Lower leg skin (tissue), 4 donors: ENCODE measurements at regions not wholly inside any gene's neighbourhood (a gene's known extent, or its start where the extent isn't known, plus 50 kb on each side); places are given as distances from the start of the nearest gene placed in this dataset.

Experiments used
- DNase-seq, 2 donors: peaks; one replicate each; pipeline ENCODE4 v3.0.0-alpha.2; 2019; ENCODE audit warnings: low spot score in 2 of 2
- H3K4me3 ChIP-seq: fragments of 200-600 bp; sonication (generic); 2 replicates; pipeline ENCODE4 v1.5.1; 2017; ENCODE audit warnings: mild to moderate bottlenecking, low read depth; ENCODE audit not compliant: poor library complexity, severe bottlenecking
- CTCF ChIP-seq, 3 donors: fragments of 450-650 bp; IDR thresholded peaks; one replicate each; pipeline ENCODE4 v1.5.1; 2016; ENCODE audit warnings: antibody characterized with exemption in 3 of 3, mild to moderate bottlenecking in 3 of 3, moderate library complexity in 2 of 3
- POLR2A ChIP-seq, 2 donors: fragments of 450-650 bp; IDR thresholded peaks; one replicate each; pipeline ENCODE4 v1.6.1; 2016 to 2017; ENCODE audit warnings: antibody characterized with exemption in 2 of 2, mild to moderate bottlenecking in 1 of 2, moderate library complexity in 1 of 2
- WGBS, 2 donors: methylation state at CpG; one replicate each; pipeline ENCODE4 v1.1.5; 2018; 5-methylcytosine and 5-hydroxymethylcytosine counted together
- intact Hi-C: fragments of 100-400 bp; cut with DNase I; formaldehyde crosslinking; loops from one replicate; pipeline ENCODE4 v1.15.0; 2023; ENCODE audit warnings: low total_unique reads

- no peak overlapping the region for H3K4me3 ChIP-seq
- TF ChIP-seq CTCF (IDR thresholded peaks at IDR 0.05), result no peak
- no peak for TF ChIP-seq POLR2A (IDR thresholded peaks at IDR 0.05)
- 84 to 88% methylated on average over 5 of the region's 5 CpGs for WGBS, 2 donors
- intact Hi-C loops, result no loop called here
- DNase-seq, result no peak
These were observed 94.2 kb upstream of the NDUFV2 start for GRCh38 chr18:9008200-9008708.

GRCh38 chr18:9008709-9009635, 93.5 kb upstream of the NDUFV2 start:
- WGBS, 2 donors, result 87% methylated on average over 19 of the region's 19 CpGs
- H3K4me3 ChIP-seq, result no peak overlapping the region
- intact Hi-C loops, result no loop called here
- TF ChIP-seq CTCF (IDR thresholded peaks at IDR 0.05) (no peak), POLR2A (IDR thresholded peaks at IDR 0.05) (no peak)
- DNase-seq, result peak in 1 of 2 donors; percentile 50

- TF ChIP-seq POLR2A (IDR thresholded peaks at IDR 0.05) (no peak), CTCF (IDR thresholded peaks at IDR 0.05) (no peak)
- WGBS, 2 donors, result 89 to 94% methylated on average over 7 of the region's 7 CpGs
- intact Hi-C loops, result no loop called here
- DNase-seq, result no peak
- H3K4me3 ChIP-seq, result no peak overlapping the region
These were observed 92.6 kb upstream of the NDUFV2 start for GRCh38 chr18:9009703-9010488.

- H3K4me3 ChIP-seq, result no peak overlapping the region
- TF ChIP-seq POLR2A (IDR thresholded peaks at IDR 0.05), result no peak
- no peak for TF ChIP-seq CTCF (IDR thresholded peaks at IDR 0.05)
- no peak for DNase-seq
- intact Hi-C loops, result no loop called here
- WGBS, 2 donors, result 76 to 78% methylated on average over 5 of the region's 5 CpGs
These were observed 91.1 kb upstream of the NDUFV2 start for GRCh38 chr18:9011431-9011830.

- no peak for DNase-seq
- TF ChIP-seq POLR2A (IDR thresholded peaks at IDR 0.05), result no peak
- TF ChIP-seq CTCF (IDR thresholded peaks at IDR 0.05), result no peak
- intact Hi-C loops, result no loop called here
- no peak overlapping the region for H3K4me3 ChIP-seq
- WGBS, 2 donors, result 96 to 97% methylated on average over 2 of the region's 2 CpGs
These were observed 88.5 kb upstream of the NDUFV2 start for GRCh38 chr18:9013926-9014373.
